ENCODE measurements at regions not wholly inside any gene's neighbourhood (a gene's known extent, or its start where the extent isn't known, plus 50 kb on each side); places are given as distances from the start of the nearest gene placed in this dataset.

DNA sequence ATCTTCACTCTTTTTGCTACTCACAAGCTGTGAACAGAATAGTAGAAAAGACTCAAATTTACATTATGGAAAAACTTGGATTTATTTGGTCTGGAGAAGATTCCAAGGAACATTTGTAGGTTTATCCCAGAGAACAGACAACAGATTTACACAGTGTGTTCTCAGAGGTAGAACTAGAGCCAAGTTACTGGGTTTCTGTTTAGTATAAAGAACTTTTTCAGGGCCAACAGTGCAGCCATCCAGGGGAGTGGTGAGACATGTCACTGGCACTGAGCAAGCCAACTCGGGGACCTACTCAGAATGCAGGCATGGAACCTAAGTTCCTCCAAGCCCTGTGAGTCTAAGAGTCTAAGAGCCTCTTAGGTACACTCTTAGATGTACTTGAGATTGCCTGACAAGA is 142.6 kb downstream of the OMA1 start:
- no peaks in the 10 kb centered on the region for H3K9me3 Mint-ChIP-seq
- H2AFZ ChIP-seq (replicated peaks): no peak overlapping the region
- H3K4me2 ChIP-seq: no peak overlapping the region
- no peaks in the 10 kb centered on the region for H3K27me3 ChIP-seq
- H3K27ac ChIP-seq: no peak overlapping the region
- peaks cover 47% of the 10 kb centered on the region for H3K4me1 Mint-ChIP-seq
- no peak overlapping the region for H3K4me3 Mint-ChIP-seq
- H3K9me3 ChIP-seq (ENCODE audit: low read depth): no peaks in the 10 kb centered on the region
- H3K36me3 ChIP-seq: no peaks in the 10 kb centered on the region
- no peak overlapping the region for H3K9ac ChIP-seq
- no peaks in the 10 kb centered on the region for H4K20me1 ChIP-seq (ENCODE audit: low read depth)
- no peak overlapping the region for H3K27ac Mint-ChIP-seq
- H3K36me3 Mint-ChIP-seq: no peaks in the 10 kb centered on the region
- no peaks in the 10 kb centered on the region for H3K27me3 Mint-ChIP-seq (ENCODE audit: insufficient read depth, low read depth)
- no peak for DNase-seq (ENCODE audit: low spot score)
- no peaks in the 10 kb centered on the region for H3K79me2 ChIP-seq (ENCODE audit: low read depth)
- no peak overlapping the region for H3K4me3 ChIP-seq
- peaks cover 5% of the 10 kb centered on the region for H3F3A ChIP-seq (ENCODE audit: low read depth)
- peaks cover 16% of the 10 kb centered on the region for H3K4me1 ChIP-seq
- TF ChIP-seq EZH2phosphoT487 (IDR thresholded peaks at IDR 0.05) (no peak), CTCF (IDR thresholded peaks at IDR 0.05) (no peak), EZH2 (IDR thresholded peaks at IDR 0.05) (no peak)

DNA sequence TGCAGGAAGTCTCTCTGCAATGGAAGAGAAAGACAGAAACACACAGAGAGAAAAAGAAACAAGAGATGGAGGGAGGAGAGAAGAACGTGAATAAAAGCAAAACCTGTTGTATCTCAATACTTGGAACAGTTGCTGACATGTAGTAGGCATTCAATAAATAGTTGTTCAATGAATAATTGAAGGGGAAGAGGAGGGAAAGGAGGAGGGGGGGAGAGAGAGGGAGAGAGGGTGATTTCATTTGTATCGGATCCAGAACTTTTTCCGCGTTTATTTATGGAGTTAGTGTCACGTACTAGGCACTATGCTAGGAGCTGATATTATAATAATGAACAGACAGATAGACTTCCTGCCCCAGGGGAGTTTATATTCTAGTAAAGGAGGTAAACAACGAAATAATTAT is 144.1 kb downstream of the OMA1 start:
- H4K20me1 ChIP-seq (ENCODE audit: low read depth): no peaks in the 10 kb centered on the region
- no peak overlapping the region for H3K4me3 ChIP-seq
- Mint-ChIP-seq H3K27me3 (ENCODE audit: insufficient read depth, low read depth) (no peaks in the 10 kb centered on the region), H3K36me3 (no peaks in the 10 kb centered on the region), H3K4me1 (peaks cover 43% of the 10 kb centered on the region), H3K4me3 (no peak overlapping the region), H3K27ac (no peak overlapping the region), H3K9me3 (no peaks in the 10 kb centered on the region)
- H3F3A ChIP-seq (ENCODE audit: low read depth): peaks cover 5% of the 10 kb centered on the region
- no peak overlapping the region for H3K4me2 ChIP-seq
- peaks cover 7% of the 10 kb centered on the region for H3K4me1 ChIP-seq
- no peaks in the 10 kb centered on the region for H3K9me3 ChIP-seq (ENCODE audit: low read depth)
- no peak for DNase-seq (ENCODE audit: low spot score)
- no peak overlapping the region for H3K27ac ChIP-seq
- H3K9ac ChIP-seq: no peak overlapping the region
- no peaks in the 10 kb centered on the region for H3K79me2 ChIP-seq (ENCODE audit: low read depth)
- no peaks in the 10 kb centered on the region for H3K27me3 ChIP-seq
- TF ChIP-seq EZH2phosphoT487 (IDR thresholded peaks at IDR 0.05): no peak
- no peak overlapping the region for H2AFZ ChIP-seq (replicated peaks)
- no peaks in the 10 kb centered on the region for H3K36me3 ChIP-seq

GRCh38 chr1:58401991-58402390 is 144.5 kb downstream of the OMA1 start:
- Histone ChIP-seq H3K9me3 (ENCODE audit: low read depth) (no peaks in the 10 kb centered on the region), H3K4me1 (peaks cover 7% of the 10 kb centered on the region), H3K27me3 (no peaks in the 10 kb centered on the region), H2AFZ (replicated peaks) (no peak overlapping the region), H3K9ac (no peak overlapping the region), H3K36me3 (no peaks in the 10 kb centered on the region), H3K4me3 (no peak overlapping the region), H4K20me1 (ENCODE audit: low read depth) (no peaks in the 10 kb centered on the region), H3K27ac (no peak overlapping the region), H3F3A (ENCODE audit: low read depth) (peaks cover 5% of the 10 kb centered on the region), H3K79me2 (ENCODE audit: low read depth) (no peaks in the 10 kb centered on the region), H3K4me2 (no peak overlapping the region)
- Mint-ChIP-seq H3K36me3 (no peaks in the 10 kb centered on the region), H3K9me3 (no peaks in the 10 kb centered on the region), H3K4me3 (no peak overlapping the region), H3K27ac (no peak overlapping the region), H3K27me3 (ENCODE audit: insufficient read depth, low read depth) (no peaks in the 10 kb centered on the region), H3K4me1 (peaks cover 44% of the 10 kb centered on the region)
- no peak for DNase-seq (ENCODE audit: low spot score)
- TF ChIP-seq EZH2 (IDR thresholded peaks at IDR 0.05) (no peak), CTCF (IDR thresholded peaks at IDR 0.05) (no peak), EZH2phosphoT487 (IDR thresholded peaks at IDR 0.05) (no peak)

- no peaks in the 10 kb centered on the region for H3K36me3 ChIP-seq
- no peaks in the 10 kb centered on the region for H3K79me2 ChIP-seq (ENCODE audit: low read depth)
- no peaks in the 10 kb centered on the region for H3K9me3 ChIP-seq (ENCODE audit: low read depth)
- H3K4me2 ChIP-seq: no peak overlapping the region
- peaks cover 56% of the 10 kb centered on the region for H3K4me1 Mint-ChIP-seq
- no peaks in the 10 kb centered on the region for H3K27me3 ChIP-seq
- DNase-seq (ENCODE audit: low spot score): no peak
- no peak overlapping the region for H2AFZ ChIP-seq (replicated peaks)
- H3K36me3 Mint-ChIP-seq: no peaks in the 10 kb centered on the region
- TF ChIP-seq EZH2phosphoT487 (IDR thresholded peaks at IDR 0.05) (no peak), EZH2 (IDR thresholded peaks at IDR 0.05) (no peak), CTCF (IDR thresholded peaks at IDR 0.05) (no peak)
- no peak overlapping the region for H3K4me3 ChIP-seq
- no peak overlapping the region for H3K27ac ChIP-seq
- peaks cover 21% of the 10 kb centered on the region for H3K4me1 ChIP-seq
- no peak overlapping the region for H3K4me3 Mint-ChIP-seq
- H3K9me3 Mint-ChIP-seq: no peaks in the 10 kb centered on the region
- no peaks in the 10 kb centered on the region for H3K27me3 Mint-ChIP-seq (ENCODE audit: insufficient read depth, low read depth)
- no peak overlapping the region for H3K9ac ChIP-seq
- H3K27ac Mint-ChIP-seq: no peak overlapping the region
- H4K20me1 ChIP-seq (ENCODE audit: low read depth): no peaks in the 10 kb centered on the region
- peaks cover 12% of the 10 kb centered on the region for H3F3A ChIP-seq (ENCODE audit: low read depth)
Measured at GRCh38 chr1:58399176-58399575, 147.3 kb downstream of the OMA1 start.

Measured in neural progenitor cell (in vitro differentiated cells).